ENCODE measurements at regions not wholly inside any gene's neighbourhood (a gene's known extent, or its start where the extent isn't known, plus 50 kb on each side); places are given as distances from the start of the nearest gene placed in this dataset.
"Not testable (repeated sequence)": the region's sequence is repeated elsewhere in the genome, so short reads cannot be mapped to it uniquely, and the experiment has no call there.

DNA sequence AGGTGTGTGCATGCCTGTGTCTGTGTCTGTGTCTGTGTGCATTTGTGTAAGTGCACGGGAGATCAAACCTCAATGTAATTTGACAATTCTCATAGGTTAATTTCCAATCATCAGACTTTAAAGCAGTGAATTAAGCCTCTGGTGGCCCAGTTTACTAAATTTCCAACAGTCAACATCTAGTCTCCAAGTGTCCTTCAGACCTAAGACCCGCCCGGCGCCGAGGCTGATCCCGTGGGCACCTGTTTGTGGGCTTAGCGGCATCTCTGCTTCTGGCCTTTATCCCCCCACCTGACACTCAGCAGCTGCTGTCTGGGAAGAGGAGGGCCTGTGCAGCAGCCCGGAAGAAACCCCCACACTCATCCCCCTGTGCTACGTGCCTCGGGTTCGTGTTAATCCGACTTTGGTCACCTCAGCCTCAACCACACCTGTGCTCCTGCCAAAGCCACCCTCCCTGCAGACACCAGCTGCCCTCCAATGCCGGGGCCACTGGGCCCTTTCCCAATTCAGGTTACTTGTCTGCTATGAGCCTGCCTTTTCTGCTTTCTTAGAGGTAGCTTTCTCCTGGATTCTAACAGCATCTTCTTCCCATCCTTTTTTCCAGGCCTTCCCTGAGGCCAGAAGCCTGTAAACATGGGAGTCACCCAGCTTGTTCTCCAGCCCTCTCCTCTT is 154.7 kb downstream of the ATP6V0E2 start:
- FAIRE-seq; DNase-seq (ENCODE audit: low read depth, low spot score); H3K36me3 ChIP-seq (ENCODE audit: control insufficient read depth in 2 of 2, extremely low read depth in 1 of 2, insufficient read depth in 2 of 2, low read length in 2 of 2); H3K9me1 ChIP-seq (ENCODE audit: control insufficient read depth, extremely low read depth, insufficient read depth, low read length); H3K4me2 ChIP-seq (ENCODE audit: control insufficient read depth, extremely low read depth, insufficient read depth, low read depth, low read length); dilution Hi-C loops (cut with MboI; ENCODE audit: extremely low pct_ligation_motif_present, low sequenced_read_pairs); H3K9ac ChIP-seq (ENCODE audit: control insufficient read depth, extremely low read depth, insufficient read depth, low read length); H3K4me3 ChIP-seq (ENCODE audit: control insufficient read depth in 2 of 3, extremely low read depth in 1 of 3, insufficient read depth in 2 of 3, low read depth in 1 of 3, low read length in 3 of 3); H2AFZ ChIP-seq (ENCODE audit: control insufficient read depth, low read length); H3K9me3 ChIP-seq (ENCODE audit: control insufficient read depth, low read depth, low read length); H3K27me3 ChIP-seq (ENCODE audit: control insufficient read depth, extremely low read depth, insufficient read depth, low read length); H3K27ac ChIP-seq (ENCODE audit: control insufficient read depth, insufficient read depth, low read length); H4K20me1 ChIP-seq (ENCODE audit: control insufficient read depth, extremely low read depth, insufficient read depth, low read length); H3K4me1 ChIP-seq (ENCODE audit: control insufficient read depth, extremely low read depth, insufficient read depth, low read length); H3K79me2 ChIP-seq (ENCODE audit: control insufficient read depth, insufficient read depth, low read length): not testable (repeated sequence)

GRCh38 chr7:150029013-150029389 is 155.2 kb downstream of the ATP6V0E2 start:
- H3K27me3 ChIP-seq (ENCODE audit: control insufficient read depth, extremely low read depth, insufficient read depth, low read length); H3K4me3 ChIP-seq (ENCODE audit: control insufficient read depth in 2 of 3, extremely low read depth in 1 of 3, insufficient read depth in 2 of 3, low read depth in 1 of 3, low read length in 3 of 3); FAIRE-seq; H3K79me2 ChIP-seq (ENCODE audit: control insufficient read depth, insufficient read depth, low read length); H3K4me2 ChIP-seq (ENCODE audit: control insufficient read depth, extremely low read depth, insufficient read depth, low read depth, low read length); dilution Hi-C loops (cut with MboI; ENCODE audit: extremely low pct_ligation_motif_present, low sequenced_read_pairs); H4K20me1 ChIP-seq (ENCODE audit: control insufficient read depth, extremely low read depth, insufficient read depth, low read length); H3K36me3 ChIP-seq (ENCODE audit: control insufficient read depth in 2 of 2, extremely low read depth in 1 of 2, insufficient read depth in 2 of 2, low read length in 2 of 2); H3K27ac ChIP-seq (ENCODE audit: control insufficient read depth, insufficient read depth, low read length); H2AFZ ChIP-seq (ENCODE audit: control insufficient read depth, low read length); H3K9me3 ChIP-seq (ENCODE audit: control insufficient read depth, low read depth, low read length); H3K9me1 ChIP-seq (ENCODE audit: control insufficient read depth, extremely low read depth, insufficient read depth, low read length); H3K9ac ChIP-seq (ENCODE audit: control insufficient read depth, extremely low read depth, insufficient read depth, low read length); H3K4me1 ChIP-seq (ENCODE audit: control insufficient read depth, extremely low read depth, insufficient read depth, low read length); DNase-seq (ENCODE audit: low read depth, low spot score): not testable (repeated sequence)

- not testable (repeated sequence) for H4K20me1 ChIP-seq (ENCODE audit: control insufficient read depth, extremely low read depth, insufficient read depth, low read length)
These were observed 158.0 kb downstream of the ATP6V0E2 start for GRCh38 chr7:150031733-150032132.

DNA sequence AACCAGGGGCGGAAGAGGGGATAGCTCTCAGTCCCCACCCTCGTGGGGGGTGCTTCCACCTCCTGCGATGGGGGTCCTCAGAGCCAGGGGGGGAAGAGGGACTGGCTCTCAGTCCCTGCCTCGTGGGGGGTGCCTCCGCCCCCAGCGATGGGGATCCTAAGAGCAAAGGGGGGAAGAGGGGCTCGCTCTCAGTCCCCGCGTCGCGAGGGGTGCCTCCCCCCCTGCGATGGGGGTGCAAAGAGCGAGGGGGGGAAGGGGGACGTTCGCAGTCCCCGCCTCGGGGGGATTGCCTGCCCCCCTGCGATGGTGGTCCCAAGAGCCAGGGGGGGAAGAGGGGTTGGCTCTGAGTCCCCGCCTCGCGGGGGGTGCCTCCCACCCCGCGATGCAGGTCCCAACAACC is 159.9 kb downstream of the ATP6V0E2 start:
- H3K4me1 ChIP-seq (ENCODE audit: control insufficient read depth, extremely low read depth, insufficient read depth, low read length); H2AFZ ChIP-seq (ENCODE audit: control insufficient read depth, low read length); H4K20me1 ChIP-seq (ENCODE audit: control insufficient read depth, extremely low read depth, insufficient read depth, low read length); H3K4me2 ChIP-seq (ENCODE audit: control insufficient read depth, extremely low read depth, insufficient read depth, low read depth, low read length); H3K9me1 ChIP-seq (ENCODE audit: control insufficient read depth, extremely low read depth, insufficient read depth, low read length); H3K27ac ChIP-seq (ENCODE audit: control insufficient read depth, insufficient read depth, low read length); H3K9ac ChIP-seq (ENCODE audit: control insufficient read depth, extremely low read depth, insufficient read depth, low read length); H3K27me3 ChIP-seq (ENCODE audit: control insufficient read depth, extremely low read depth, insufficient read depth, low read length); H3K9me3 ChIP-seq (ENCODE audit: control insufficient read depth, low read depth, low read length); H3K36me3 ChIP-seq (ENCODE audit: control insufficient read depth in 2 of 2, extremely low read depth in 1 of 2, insufficient read depth in 2 of 2, low read length in 2 of 2); H3K79me2 ChIP-seq (ENCODE audit: control insufficient read depth, insufficient read depth, low read length); dilution Hi-C loops (cut with MboI; ENCODE audit: extremely low pct_ligation_motif_present, low sequenced_read_pairs); FAIRE-seq; DNase-seq (ENCODE audit: low read depth, low spot score); H3K4me3 ChIP-seq (ENCODE audit: control insufficient read depth in 2 of 3, extremely low read depth in 1 of 3, insufficient read depth in 2 of 3, low read depth in 1 of 3, low read length in 3 of 3): not testable (repeated sequence)

More at GRCh38 chr7:150031733-150032132, 158.0 kb downstream of the ATP6V0E2 start:
- H3K4me1 ChIP-seq (ENCODE audit: control insufficient read depth, extremely low read depth, insufficient read depth, low read length); H3K9me3 ChIP-seq (ENCODE audit: control insufficient read depth, low read depth, low read length); H3K27me3 ChIP-seq (ENCODE audit: control insufficient read depth, extremely low read depth, insufficient read depth, low read length); H2AFZ ChIP-seq (ENCODE audit: control insufficient read depth, low read length); H3K36me3 ChIP-seq (ENCODE audit: control insufficient read depth in 2 of 2, extremely low read depth in 1 of 2, insufficient read depth in 2 of 2, low read length in 2 of 2); H3K9ac ChIP-seq (ENCODE audit: control insufficient read depth, extremely low read depth, insufficient read depth, low read length); FAIRE-seq; H3K4me3 ChIP-seq (ENCODE audit: control insufficient read depth in 2 of 3, extremely low read depth in 1 of 3, insufficient read depth in 2 of 3, low read depth in 1 of 3, low read length in 3 of 3); H3K9me1 ChIP-seq (ENCODE audit: control insufficient read depth, extremely low read depth, insufficient read depth, low read length); H3K4me2 ChIP-seq (ENCODE audit: control insufficient read depth, extremely low read depth, insufficient read depth, low read depth, low read length); H3K79me2 ChIP-seq (ENCODE audit: control insufficient read depth, insufficient read depth, low read length); dilution Hi-C loops (cut with MboI; ENCODE audit: extremely low pct_ligation_motif_present, low sequenced_read_pairs); H3K27ac ChIP-seq (ENCODE audit: control insufficient read depth, insufficient read depth, low read length); DNase-seq (ENCODE audit: low read depth, low spot score): not testable (repeated sequence)

DNA sequence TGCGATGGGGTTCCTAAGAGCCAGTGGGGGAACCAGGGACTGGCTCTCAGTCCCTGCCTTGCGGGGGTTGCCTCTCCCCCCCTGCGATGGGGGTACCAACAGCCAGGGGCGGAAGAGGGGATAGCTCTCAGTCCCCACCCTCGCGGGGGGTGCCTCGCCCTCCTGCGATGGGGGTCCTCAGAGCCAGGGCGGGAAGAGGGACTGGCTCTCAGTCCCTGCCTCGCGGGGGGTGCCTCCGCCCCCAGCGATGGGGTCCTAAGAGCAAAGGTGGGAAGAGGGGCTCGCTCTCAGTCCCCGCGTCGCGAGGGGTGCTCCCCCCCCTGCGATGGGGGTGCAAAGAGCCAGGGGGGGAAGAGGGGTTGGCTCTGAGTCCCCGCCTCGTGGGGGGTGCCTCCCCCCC is 162.0 kb downstream of the ATP6V0E2 start:
- dilution Hi-C loops (cut with MboI; ENCODE audit: extremely low pct_ligation_motif_present, low sequenced_read_pairs); H3K36me3 ChIP-seq (ENCODE audit: control insufficient read depth in 2 of 2, extremely low read depth in 1 of 2, insufficient read depth in 2 of 2, low read length in 2 of 2); FAIRE-seq; H3K9me3 ChIP-seq (ENCODE audit: control insufficient read depth, low read depth, low read length); H3K27ac ChIP-seq (ENCODE audit: control insufficient read depth, insufficient read depth, low read length); H3K4me2 ChIP-seq (ENCODE audit: control insufficient read depth, extremely low read depth, insufficient read depth, low read depth, low read length); H4K20me1 ChIP-seq (ENCODE audit: control insufficient read depth, extremely low read depth, insufficient read depth, low read length); H3K9me1 ChIP-seq (ENCODE audit: control insufficient read depth, extremely low read depth, insufficient read depth, low read length); H2AFZ ChIP-seq (ENCODE audit: control insufficient read depth, low read length); H3K9ac ChIP-seq (ENCODE audit: control insufficient read depth, extremely low read depth, insufficient read depth, low read length); H3K4me3 ChIP-seq (ENCODE audit: control insufficient read depth in 2 of 3, extremely low read depth in 1 of 3, insufficient read depth in 2 of 3, low read depth in 1 of 3, low read length in 3 of 3); DNase-seq (ENCODE audit: low read depth, low spot score); H3K79me2 ChIP-seq (ENCODE audit: control insufficient read depth, insufficient read depth, low read length); H3K4me1 ChIP-seq (ENCODE audit: control insufficient read depth, extremely low read depth, insufficient read depth, low read length); H3K27me3 ChIP-seq (ENCODE audit: control insufficient read depth, extremely low read depth, insufficient read depth, low read length): not testable (repeated sequence)
